AML-193 (cell line): ENCODE measurements at regions not wholly inside any gene's neighbourhood (a gene's known extent, or its start where the extent isn't known, plus 50 kb on each side); places are given as distances from the start of the nearest gene placed in this dataset.

ENCODE experiments used
- DNase-seq, 2 experiments: peaks; one replicate each; lab custom pipeline; 2025; lab: John Stamatoyannopoulos, UW

- DNase-seq: no peak
Observed at GRCh38 chr10:21326594-21327288, 198.7 kb downstream of the SKIDA1 start.

DNA sequence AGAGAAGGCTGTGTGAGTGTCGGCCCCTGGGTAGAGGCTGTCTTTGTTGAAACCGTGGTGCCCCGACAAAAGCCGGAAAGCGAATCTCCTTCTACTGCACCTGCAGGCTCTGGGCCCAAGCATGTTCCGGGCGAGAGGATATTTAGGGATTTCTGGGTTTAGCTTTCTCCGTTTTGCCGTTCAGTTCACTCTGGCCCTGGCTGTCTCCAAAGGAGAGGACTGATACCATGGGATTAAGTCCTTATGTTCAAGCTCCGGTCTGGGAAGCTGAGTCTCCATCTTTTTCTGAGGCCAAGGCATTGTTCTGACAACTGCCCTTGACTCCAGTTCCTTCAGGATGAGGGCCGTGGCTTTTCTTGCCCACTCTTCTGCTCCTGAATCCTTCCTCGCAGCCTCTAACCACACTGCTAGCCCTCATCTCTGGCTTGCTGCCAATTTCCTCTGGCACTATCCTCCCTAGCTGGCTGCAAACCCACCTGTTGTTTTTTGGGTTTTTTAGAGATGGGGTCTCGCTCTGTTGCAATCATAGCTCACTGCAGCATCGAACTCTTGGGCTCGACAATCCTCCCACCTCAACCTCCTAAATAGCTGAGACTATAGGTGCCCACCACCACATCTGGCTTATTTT is 206.8 kb downstream of the SKIDA1 start:
- no peak for DNase-seq

GRCh38 chr10:21317902-21318301 is 207.6 kb downstream of the SKIDA1 start:
- DNase-seq: no peak

- DNase-seq: no peak
Observed at GRCh38 chr10:21315645-21316220, 209.7 kb downstream of the SKIDA1 start.

DNA sequence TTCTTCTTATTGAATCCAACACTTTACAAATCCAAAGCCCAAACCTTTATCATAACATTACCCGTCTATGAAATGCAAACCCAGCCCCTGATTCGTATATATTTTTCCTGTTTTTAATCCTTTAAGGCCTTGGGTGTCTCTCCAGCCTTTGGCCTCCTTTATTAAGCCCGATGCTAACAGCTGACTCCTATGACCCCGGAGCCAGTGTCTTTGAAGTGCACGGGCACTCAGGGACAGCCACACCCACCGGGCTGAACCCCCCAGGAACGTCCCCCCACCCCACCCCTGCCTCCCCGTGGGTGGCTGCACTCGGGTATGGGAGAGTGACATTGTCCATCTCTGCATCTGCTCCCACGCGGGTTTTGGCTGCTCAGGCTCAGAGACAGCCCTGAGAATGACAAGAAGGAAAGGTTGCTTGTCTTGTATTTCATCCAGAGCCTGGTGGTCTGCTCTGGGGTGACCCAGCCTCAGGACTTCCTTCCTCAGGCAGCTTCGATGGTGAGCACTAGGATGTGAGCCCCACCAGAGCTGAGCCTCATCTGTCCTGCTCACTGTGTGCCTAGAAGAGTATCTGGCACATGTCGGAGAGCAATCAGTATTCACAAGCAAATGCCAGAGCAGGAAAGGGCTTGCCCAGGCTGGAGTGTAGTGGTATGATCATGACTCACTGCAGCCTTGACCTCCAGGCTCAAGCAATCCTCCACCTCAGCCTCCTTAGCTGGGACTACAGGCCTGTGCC is 210.4 kb downstream of the SKIDA1 start:
- no peak for DNase-seq

DNA sequence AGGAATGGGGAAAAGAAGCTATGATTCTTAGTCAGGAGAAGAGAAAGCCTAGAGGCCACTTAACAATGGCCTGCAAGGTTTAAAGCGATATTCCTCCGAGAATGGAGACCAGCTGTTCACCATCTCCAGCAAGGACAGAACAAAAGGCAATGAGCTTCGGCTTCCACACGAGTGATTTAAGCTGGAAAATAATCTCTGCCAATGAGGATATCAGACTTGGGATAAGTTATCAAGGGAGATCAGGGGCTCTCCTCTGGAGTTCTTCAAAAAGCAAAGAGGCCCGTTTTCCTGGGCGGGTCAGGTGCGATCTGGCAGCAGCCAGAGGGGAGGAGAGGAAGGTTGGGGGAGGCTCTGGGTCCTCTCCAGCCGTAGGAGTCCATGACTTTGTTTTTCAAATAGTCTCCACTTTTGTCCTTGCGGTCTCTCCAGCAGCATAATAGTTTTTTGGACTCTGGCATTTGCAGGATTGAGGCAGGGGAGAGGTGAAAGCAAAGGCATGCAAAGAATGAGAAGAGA is 211.3 kb downstream of the SKIDA1 start:
- DNase-seq: no peak

GRCh38 chr10:21313691-21314090 is 211.8 kb downstream of the SKIDA1 start:
- DNase-seq: no peak

DNA sequence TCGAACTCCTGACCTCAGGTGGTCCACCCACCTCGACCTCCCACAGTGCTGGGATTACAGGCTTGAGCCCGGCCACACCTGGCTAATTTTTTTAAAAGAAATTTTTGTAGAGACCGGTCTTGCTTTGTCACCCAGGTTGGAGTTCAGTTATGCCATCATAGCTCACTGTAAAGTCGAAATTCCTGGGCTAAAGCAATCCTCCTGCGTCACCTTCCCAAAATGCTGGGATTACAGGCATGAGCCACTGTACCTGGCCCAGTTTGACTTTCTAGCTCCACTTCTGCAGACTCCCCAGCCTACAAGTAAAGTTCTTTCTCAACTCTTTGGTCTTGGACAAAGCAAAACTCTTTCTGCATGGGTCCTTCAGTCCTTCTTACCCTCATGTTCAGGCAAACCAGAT is 214.1 kb downstream of the SKIDA1 start:
- DNase-seq: no peak

DNA sequence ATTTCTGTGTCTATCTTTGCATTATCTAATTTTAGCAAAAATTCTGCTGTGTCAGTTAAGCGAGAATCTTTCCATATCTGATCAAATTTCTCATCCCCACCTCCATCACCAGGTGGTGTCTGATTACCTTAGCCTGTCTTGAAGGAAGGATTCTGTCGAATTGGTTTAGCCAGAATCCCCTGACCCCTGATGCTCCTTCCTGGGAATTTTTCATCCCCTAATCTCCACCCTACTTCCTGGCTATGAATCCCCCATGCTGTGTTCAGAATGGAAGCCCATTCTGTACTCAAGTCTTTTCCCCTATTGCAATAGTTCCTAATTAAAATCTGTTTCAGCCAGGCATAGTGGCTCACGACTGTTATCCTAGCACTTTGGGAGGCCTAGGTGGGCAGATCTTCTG is 216.1 kb downstream of the SKIDA1 start:
- DNase-seq: no peak

DNA sequence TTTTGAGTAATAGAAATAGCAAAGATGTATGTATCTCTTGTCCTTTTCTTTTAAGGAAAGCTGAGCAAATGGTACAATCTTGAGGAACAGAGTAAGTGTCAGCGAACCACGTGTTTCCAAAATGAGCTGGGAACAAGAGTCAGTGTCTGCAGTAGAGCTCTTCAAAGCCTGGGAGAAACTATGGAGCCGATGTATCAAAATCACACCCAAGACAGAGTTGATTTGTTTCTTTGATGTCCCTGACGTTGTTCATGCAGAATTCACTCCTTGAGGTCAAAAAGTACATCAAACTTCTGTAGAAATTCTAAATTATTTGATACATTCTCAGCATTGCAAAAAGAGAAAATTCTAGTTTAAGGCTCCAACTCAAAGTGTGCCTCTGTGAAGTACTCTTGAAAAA is 216.5 kb downstream of the SKIDA1 start:
- DNase-seq: no peak

GRCh38 chr10:21308018-21308417 is 217.5 kb downstream of the SKIDA1 start:
- DNase-seq: no peak

DNA sequence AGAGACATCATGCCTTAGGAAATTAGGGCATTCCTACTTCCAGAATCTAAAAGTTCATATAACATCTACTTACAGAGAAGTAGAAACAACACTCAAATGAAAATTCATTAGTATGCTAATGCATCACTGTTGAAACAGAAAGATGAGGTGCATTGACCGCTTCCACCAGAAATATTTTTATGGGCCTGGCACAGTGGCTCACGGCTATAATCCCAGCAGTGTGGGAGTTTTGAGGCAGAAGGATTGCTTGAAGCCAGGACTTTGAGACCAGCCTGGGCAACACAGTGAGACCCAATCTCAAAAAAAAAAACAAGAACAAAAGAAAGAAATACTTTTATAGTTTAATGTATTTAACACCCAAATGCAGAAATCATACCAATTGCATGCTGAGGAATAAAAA is 220.9 kb downstream of the SKIDA1 start:
- DNase-seq: no peak

DNA sequence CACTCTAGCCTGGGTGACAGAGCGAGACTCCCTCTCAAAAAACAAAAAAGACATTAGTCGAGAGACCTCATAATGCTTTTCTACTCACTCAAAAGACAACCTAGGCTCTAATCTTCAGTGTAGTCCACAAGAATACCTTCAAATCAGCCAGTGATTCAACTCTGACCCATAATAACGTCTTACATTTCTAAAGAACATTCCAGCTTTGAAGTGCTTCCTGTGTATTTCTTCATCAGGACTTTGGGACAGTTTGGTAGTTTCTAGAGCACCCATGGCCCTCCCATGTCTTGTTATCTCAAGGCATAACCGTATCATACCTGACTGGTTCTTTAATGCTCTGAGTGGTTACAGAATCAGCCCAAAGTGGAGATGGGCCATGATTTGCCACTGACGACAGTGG is 221.3 kb downstream of the SKIDA1 start:
- DNase-seq: no peak

GRCh38 chr10:21300551-21300950 is 224.9 kb downstream of the SKIDA1 start:
- DNase-seq: no peak

- no peak for DNase-seq
Observed at GRCh38 chr10:21299330-21299729, 226.2 kb downstream of the SKIDA1 start.

- DNase-seq: no peak
Observed at GRCh38 chr10:21298701-21299100, 226.8 kb downstream of the SKIDA1 start.

- no peak for DNase-seq
Observed at GRCh38 chr10:21297603-21298383, 227.7 kb downstream of the SKIDA1 start.

DNA sequence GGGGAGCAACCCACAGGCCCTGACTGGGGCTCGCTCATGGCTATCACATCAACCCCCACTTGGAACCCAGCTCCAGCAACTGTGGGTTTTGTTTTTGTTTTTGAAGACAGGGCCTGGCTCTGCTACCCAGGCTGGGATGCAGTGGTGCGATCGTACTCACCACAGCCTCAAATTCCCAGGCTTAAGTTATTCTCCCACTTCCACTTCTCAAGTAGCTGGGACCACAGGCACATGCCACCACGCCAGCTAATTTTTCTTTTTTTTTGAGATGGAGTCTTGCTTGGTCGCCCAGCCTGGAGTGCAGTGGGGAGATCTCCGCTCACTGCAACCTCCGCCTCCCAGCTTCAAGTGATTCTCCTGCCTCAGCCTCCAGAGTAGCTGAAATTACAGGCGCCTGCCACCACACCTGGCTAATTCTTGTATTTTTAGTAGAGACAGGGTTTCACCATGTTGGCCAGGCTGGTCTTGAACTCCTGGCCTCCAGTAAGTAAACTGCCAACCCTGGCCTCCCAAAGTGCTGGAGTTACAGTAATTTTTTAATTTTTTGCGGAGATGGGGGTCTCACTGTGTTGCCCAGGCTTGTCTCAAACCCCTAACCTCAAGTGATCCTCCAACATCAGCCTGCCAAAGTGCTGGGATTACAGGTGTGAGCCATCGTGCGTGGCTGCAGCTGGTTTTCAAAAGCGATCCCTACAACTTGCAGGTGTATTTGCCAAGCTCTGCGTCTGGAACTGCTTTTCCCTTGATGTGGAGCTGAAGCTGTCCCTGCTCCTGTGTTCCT is 228.7 kb downstream of the SKIDA1 start:
- DNase-seq: no peak

GRCh38 chr10:21293518-21294356 is 231.7 kb downstream of the SKIDA1 start:
- no peak for DNase-seq
